ENCODE measurements at regions not wholly inside any gene's neighbourhood (a gene's known extent, or its start where the extent isn't known, plus 50 kb on each side); places are given as distances from the start of the nearest gene placed in this dataset.

DNA sequence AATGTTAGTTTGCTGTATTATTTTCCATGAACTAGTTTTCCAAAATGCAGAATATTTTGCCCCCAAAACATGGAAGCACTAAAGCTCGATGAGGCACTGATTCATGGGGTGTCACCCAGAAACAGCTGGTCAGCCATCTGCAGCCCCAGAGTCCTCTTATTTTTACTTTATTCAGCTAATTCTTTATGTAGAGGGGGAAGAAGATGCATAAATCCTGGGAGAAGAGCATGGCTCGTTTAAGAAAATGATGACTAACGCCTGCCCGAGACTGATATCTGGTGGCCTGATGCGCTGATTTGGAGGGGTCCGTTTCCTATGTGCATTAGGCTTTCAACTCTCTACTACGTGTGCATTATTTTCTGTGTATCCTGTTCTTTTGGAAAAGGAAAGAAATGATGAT lies 390.3 kb upstream of the MEF2C start:
- TF ChIP-seq GATA2 (IDR thresholded peaks at IDR 0.05; ENCODE audit: insufficient read depth, insufficient read length, low read depth, low read length) = no peak
- no peak for TF ChIP-seq POLR2A (IDR thresholded peaks at IDR 0.05; ENCODE audit: low read depth, low read length)
- no peak for TF ChIP-seq JUN (IDR thresholded peaks at IDR 0.05; ENCODE audit: borderline replicate concordance, insufficient read depth, insufficient read length, low read depth)
- no peak for TF ChIP-seq FOS (IDR thresholded peaks at IDR 0.05; ENCODE audit: borderline replicate concordance, insufficient read depth, low read length)
- TF ChIP-seq, protein P1, sequence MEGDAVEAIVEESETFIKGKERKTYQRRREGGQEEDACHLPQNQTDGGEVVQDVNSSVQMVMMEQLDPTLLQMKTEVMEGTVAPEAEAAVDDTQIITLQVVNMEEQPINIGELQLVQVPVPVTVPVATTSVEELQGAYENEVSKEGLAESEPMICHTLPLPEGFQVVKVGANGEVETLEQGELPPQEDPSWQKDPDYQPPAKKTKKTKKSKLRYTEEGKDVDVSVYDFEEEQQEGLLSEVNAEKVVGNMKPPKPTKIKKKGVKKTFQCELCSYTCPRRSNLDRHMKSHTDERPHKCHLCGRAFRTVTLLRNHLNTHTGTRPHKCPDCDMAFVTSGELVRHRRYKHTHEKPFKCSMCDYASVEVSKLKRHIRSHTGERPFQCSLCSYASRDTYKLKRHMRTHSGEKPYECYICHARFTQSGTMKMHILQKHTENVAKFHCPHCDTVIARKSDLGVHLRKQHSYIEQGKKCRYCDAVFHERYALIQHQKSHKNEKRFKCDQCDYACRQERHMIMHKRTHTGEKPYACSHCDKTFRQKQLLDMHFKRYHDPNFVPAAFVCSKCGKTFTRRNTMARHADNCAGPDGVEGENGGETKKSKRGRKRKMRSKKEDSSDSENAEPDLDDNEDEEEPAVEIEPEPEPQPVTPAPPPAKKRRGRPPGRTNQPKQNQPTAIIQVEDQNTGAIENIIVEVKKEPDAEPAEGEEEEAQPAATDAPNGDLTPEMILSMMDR (IDR thresholded peaks at IDR 0.05; ENCODE audit: extremely low read depth in 1 of 2, insufficient read depth in 1 of 2, low read depth in 1 of 2, low read length in 2 of 2) = no peak
- no peak for TF ChIP-seq MYC (IDR thresholded peaks at IDR 0.05; ENCODE audit: low read depth, low read length)
- TF ChIP-seq, protein P2, sequence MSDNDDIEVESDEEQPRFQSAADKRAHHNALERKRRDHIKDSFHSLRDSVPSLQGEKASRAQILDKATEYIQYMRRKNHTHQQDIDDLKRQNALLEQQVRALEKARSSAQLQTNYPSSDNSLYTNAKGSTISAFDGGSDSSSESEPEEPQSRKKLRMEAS (IDR thresholded peaks at IDR 0.05; ENCODE audit: insufficient read depth, insufficient read length) = no peak
- no peak for TF ChIP-seq EZH2 (IDR thresholded peaks at IDR 0.05; ENCODE audit: borderline replicate concordance, low read depth, low read length, severe bottlenecking)
- no peak for TF ChIP-seq POLR2AphosphoS5 (IDR thresholded peaks at IDR 0.05; ENCODE audit: insufficient read depth, low read depth, low read length)
- H3K4me1 ChIP-seq (ENCODE audit: control insufficient read depth, extremely low read depth, insufficient read depth, low read length) = no peaks in the 10 kb centered on the region
- no peaks in the 10 kb centered on the region for H3K79me2 ChIP-seq (ENCODE audit: control insufficient read depth, insufficient read depth, low read length)
- H3K27me3 ChIP-seq (ENCODE audit: control insufficient read depth in 2 of 2, insufficient read depth in 2 of 2, low read length in 2 of 2) = no peaks in the 10 kb centered on the region
- H4K20me1 ChIP-seq (replicated peaks; ENCODE audit: control insufficient read depth, extremely low read depth, insufficient read depth, low read length) = no peaks in the 10 kb centered on the region
- BruUV-seq (replicated peaks) = no TSS peak
- intact Hi-C loops (cut with micrococcal nuclease) = no loop called here
- H3K4me2 ChIP-seq (ENCODE audit: insufficient read depth, low read length) = no peak overlapping the region
- no peaks in the 10 kb centered on the region for H3K9me1 ChIP-seq (replicated peaks; ENCODE audit: control insufficient read depth, extremely low read depth, insufficient read depth, low read length)
- CTCF ChIA-PET = no interaction called here
- DNase-seq (ENCODE audit: low read depth, low spot score) = no peak
- H3K27ac ChIP-seq (ENCODE audit: insufficient read depth, low read depth, low read length) = no peak overlapping the region
- no peaks in the 10 kb centered on the region for H3K36me3 ChIP-seq (ENCODE audit: control insufficient read depth in 2 of 2, extremely low read depth in 1 of 2, insufficient read depth in 2 of 2, low read length in 2 of 2)
- no peaks in the 10 kb centered on the region for H3K9me3 ChIP-seq (replicated peaks; ENCODE audit: control insufficient read depth, insufficient read depth, low read length)
- no peak overlapping the region for H3K4me3 ChIP-seq (replicated peaks in 1 of 3; ENCODE audit: insufficient read depth in 1 of 3, low read depth in 1 of 3, low read length in 3 of 3)
- FAIRE-seq = no peak
- dilution Hi-C loops (cut with MboI; ENCODE audit: extremely low pct_ligation_motif_present, low sequenced_read_pairs) = no loop called here
- no peak overlapping the region for H3K9ac ChIP-seq (replicated peaks; ENCODE audit: extremely low read depth, insufficient read depth, low read length)
- POLR2A ChIA-PET = no interaction called here
- no peak overlapping the region for H2AFZ ChIP-seq (ENCODE audit: low read depth, low read length)

Measured in endothelial cell of umbilical vein (primary cell).